ENCODE measurements at regions not wholly inside any gene's neighbourhood (a gene's known extent, or its start where the extent isn't known, plus 50 kb on each side); places are given as distances from the start of the nearest gene placed in this dataset.
"Not testable (repeated sequence)": the region's sequence is repeated elsewhere in the genome, so short reads cannot be mapped to it uniquely, and the experiment has no call there.

DNA sequence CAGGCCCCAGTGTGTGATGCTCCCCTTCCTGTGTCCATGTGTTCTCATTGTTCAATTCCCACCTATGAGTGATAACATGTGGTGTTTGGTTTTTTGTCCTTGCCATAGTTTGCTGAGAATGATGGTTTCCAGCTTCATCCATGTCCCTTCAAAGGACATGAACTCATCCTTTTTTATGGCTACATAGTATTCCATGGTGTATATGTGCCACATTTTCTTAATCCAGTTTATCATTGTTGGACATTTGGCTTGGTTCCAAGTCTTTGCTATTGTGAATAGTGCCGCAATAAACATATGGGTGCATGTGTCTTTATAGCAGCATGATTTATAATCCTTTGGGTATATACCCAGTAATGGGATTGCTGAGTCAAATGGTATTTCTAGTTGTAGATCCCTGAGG is 64.0 kb upstream of the PCSK1 start:
- TF ChIP-seq, protein P1, sequence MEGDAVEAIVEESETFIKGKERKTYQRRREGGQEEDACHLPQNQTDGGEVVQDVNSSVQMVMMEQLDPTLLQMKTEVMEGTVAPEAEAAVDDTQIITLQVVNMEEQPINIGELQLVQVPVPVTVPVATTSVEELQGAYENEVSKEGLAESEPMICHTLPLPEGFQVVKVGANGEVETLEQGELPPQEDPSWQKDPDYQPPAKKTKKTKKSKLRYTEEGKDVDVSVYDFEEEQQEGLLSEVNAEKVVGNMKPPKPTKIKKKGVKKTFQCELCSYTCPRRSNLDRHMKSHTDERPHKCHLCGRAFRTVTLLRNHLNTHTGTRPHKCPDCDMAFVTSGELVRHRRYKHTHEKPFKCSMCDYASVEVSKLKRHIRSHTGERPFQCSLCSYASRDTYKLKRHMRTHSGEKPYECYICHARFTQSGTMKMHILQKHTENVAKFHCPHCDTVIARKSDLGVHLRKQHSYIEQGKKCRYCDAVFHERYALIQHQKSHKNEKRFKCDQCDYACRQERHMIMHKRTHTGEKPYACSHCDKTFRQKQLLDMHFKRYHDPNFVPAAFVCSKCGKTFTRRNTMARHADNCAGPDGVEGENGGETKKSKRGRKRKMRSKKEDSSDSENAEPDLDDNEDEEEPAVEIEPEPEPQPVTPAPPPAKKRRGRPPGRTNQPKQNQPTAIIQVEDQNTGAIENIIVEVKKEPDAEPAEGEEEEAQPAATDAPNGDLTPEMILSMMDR (conservative IDR thresholded peaks at IDR 0.05; ENCODE audit: low read depth, low read length), result not testable (repeated sequence)
- not testable (repeated sequence) for TF ChIP-seq EZH2 (IDR thresholded peaks at IDR 0.05; ENCODE audit: low read length, unreplicated experiment); EZH2phosphoT487 (IDR thresholded peaks at IDR 0.05; ENCODE audit: borderline replicate concordance, low read length)
